ENCODE measurements at regions not wholly inside any gene's neighbourhood (a gene's known extent, or its start where the extent isn't known, plus 50 kb on each side); places are given as distances from the start of the nearest gene placed in this dataset.

- no peak for TF ChIP-seq CHD7 (IDR thresholded peaks at IDR 0.05; ENCODE audit: insufficient replicate concordance, low read length)
- TF ChIP-seq SRF (IDR thresholded peaks at IDR 0.05; ENCODE audit: low read depth, low read length): no peak
- TF ChIP-seq YY1 (IDR thresholded peaks at IDR 0.05; ENCODE audit: low read depth, low read length): no peak
Measured at GRCh38 chr12:92993259-92993658, 64.2 kb upstream of the EEA1 start (continued).

Data from H1 (cell line).